ENCODE measurements at regions not wholly inside any gene's neighbourhood (a gene's known extent, or its start where the extent isn't known, plus 50 kb on each side); places are given as distances from the start of the nearest gene placed in this dataset.

DNA sequence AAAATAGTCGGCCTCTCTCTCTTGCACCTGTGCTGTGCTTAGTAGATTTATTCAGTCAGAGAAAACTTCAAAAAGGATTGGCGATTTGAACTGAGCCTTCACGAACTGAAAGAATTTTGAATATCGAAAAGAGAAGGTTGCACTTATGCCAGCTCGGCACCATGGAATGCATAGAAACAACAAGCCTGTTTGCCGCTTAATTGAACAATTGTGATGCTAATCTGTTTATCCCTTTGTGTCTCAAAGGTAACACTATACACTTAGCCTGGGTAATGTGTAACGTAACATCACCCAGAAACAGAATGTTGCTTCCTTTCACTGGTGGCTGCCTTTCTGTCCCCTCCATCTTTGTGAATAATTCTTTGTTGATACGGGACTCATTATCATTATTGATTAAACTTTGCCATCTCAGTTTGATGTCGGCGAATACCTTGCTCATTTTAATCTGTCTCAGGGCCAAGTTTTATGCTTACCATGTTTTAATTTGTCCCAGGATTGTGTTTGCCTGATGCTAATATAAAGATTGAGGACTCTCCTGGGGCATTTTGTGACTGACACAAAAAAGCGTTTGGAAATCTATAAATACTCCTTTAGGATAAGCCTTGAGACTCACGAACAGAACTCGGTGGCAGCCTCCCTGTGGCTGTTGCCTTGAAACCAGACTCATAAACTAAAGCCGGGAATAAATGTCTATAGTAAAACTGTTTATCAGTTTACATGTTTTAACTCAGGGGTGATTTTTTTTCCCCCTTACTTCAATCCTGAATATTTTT, 400.5 kb downstream of the RAPGEF2 start:
- no peak for DNase-seq

DNA sequence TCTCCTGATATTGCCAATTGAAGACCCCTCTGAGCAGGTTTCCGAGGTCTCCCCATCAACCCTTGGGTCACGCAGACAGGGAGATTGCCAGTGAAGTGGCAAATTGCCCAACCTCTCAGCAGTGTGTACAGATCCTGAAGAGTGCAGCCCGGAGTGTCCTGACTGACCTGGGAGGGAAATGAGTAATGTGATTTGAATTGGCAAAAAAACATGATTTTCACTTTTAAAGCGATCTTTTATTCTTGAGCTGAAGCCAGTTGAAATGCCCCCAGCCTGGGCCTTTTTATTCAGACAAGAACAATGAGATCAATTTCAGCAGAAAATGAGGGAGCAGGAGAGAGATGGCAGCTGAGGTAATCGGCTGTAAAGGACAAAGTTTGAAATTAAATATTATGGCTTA, 401.8 kb downstream of the RAPGEF2 start:
- no peak for DNase-seq

GRCh38 chr4:159505266-159505975, 402.5 kb downstream of the RAPGEF2 start:
- DNase-seq: no peak

DNA sequence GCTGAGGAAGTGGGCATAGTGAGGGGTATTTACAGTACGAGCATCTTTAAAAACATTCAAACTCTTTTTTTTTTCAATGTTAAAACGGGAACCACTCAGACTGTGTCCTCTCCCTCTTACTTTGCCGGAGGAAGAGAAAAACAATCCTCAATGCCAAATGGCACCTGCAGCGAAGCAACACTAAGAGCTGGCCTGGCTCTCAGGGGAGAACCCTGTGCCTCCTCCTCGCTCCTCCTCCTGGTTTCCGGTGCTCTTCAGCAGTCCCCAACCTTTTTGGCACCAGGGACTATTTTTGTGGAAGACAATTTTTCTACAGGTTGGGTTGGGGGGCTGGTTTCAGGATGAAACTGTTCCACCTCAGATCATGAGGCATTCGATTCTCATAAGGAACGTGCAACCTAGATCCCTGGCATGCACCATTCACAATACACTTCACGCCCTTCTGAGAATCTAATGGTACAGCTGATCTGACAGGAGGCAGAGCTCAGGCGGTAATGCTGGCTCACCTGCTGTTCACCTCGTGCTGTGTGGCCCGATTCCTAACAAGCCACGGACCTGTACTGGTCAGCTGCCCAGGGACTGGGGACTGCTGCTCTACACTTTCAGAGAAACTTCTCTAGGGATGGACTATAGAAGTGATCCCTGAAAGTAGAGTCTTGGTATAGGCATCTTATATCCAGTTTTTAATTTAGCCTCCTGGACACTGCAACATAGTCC, 404.1 kb downstream of the RAPGEF2 start:
- no peak for DNase-seq

GRCh38 chr4:159508917-159509500, 406.1 kb downstream of the RAPGEF2 start:
- DNase-seq: no peak

GRCh38 chr4:159512348-159512747, 409.5 kb downstream of the RAPGEF2 start:
- no peak for DNase-seq

GRCh38 chr4:159515314-159516025, 412.6 kb downstream of the RAPGEF2 start:
- DNase-seq: no peak

GRCh38 chr4:159516556-159517140, 413.8 kb downstream of the RAPGEF2 start:
- no peak for DNase-seq

GRCh38 chr4:159520074-159520473, 417.2 kb downstream of the RAPGEF2 start:
- no peak for DNase-seq

- no peak for DNase-seq
Measured at GRCh38 chr4:159526172-159526571, 423.3 kb downstream of the RAPGEF2 start.

DNA sequence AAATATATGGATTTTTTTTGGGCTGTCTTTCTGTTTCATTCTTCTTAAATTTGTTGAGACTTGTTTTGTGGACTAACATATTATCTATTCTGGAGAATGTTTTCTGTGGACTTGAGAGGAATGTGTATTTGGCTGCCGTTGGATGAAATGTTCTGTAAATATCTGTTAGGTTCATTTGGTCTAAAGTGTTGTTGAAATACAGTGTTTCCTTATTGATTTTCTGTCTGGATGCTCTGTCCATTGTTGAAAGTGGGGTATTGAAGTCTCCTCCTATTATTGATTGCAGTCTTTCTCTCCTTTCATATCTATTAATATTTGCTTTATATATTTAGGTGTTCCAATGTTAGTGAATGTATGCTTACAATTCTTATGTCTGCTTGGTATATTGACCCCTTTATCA, 431.8 kb downstream of the RAPGEF2 start:
- no peak for DNase-seq

DNA sequence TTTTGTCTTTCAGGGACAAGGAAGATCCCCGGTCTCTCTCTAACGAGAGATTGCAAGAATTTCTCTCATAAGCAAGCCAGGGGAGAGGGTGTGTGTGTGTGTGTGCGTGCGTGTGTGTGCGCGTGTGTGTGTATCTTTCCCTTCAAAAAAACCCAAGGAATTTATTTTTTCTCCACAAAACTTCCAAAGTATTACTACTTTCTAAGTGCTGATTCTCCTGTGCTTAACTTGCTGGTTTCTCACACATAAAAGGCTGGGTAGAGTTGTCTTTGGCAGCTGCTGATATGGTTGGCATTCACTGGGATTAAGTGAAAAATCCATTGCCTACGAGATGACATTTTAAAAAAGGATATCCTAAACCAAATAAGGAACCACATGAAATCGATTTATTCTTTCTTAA, 435.7 kb downstream of the RAPGEF2 start:
- no peak for DNase-seq

DNA sequence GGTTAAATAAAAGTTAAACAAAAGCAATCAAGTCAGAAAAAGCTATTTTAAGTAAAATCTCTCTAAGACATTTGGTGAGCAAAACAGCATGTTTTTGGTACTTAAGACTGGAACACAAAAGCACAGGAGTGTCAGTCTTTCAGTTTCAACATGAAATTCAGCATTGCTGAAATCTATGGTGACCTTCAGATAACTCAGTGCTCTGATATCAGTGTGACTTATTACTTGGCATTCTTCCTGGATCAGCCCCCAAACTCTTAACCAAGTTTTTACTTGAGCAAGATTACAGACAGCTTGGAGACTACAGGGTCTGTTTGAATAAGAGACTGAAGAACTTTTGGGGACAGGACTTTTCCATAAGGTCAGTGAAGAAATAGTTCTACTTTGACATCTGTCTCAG, 437.2 kb downstream of the RAPGEF2 start:
- no peak for DNase-seq

DNA sequence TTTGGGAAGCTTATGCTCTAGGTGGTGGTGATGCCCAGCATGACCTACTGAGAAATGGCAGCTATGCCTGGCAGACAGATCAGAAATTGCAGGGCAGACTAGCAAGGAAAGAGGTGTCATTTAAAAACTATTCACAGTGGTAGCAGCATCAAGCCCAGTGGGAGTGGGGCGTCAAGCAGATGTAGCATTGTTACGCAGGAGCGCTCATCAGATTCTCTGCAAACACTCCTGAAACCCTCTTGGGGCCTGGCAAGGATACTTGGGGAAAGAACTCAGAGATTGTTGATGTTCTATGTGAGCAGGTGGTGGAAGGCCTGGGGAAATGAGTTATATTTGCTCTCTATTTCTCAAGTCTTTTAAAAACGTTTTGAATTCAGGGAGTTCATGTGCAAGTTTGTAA, 437.6 kb downstream of the RAPGEF2 start:
- no peak for DNase-seq

DNA sequence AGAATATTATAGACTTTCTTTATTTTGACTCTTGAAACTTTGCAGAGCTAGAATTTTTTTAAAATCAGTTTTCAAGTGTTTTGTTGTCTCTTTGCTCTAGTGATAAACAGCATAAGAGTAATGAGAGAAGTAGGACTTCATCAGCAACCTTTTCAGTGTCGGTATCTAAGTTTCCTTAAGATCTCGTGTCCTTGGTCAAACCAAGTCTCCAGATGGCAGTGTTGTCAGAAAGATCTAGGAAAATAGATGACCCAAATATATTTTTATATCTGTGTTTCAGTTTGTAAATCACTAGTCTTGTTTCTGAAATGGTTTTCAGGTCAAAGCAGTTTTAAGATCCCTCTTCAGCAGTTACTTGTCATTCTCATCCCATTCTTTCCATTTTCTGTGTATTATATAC, 438.3 kb downstream of the RAPGEF2 start:
- no peak for DNase-seq

GRCh38 chr4:159542296-159542695, 439.4 kb downstream of the RAPGEF2 start:
- DNase-seq: no peak

DNA sequence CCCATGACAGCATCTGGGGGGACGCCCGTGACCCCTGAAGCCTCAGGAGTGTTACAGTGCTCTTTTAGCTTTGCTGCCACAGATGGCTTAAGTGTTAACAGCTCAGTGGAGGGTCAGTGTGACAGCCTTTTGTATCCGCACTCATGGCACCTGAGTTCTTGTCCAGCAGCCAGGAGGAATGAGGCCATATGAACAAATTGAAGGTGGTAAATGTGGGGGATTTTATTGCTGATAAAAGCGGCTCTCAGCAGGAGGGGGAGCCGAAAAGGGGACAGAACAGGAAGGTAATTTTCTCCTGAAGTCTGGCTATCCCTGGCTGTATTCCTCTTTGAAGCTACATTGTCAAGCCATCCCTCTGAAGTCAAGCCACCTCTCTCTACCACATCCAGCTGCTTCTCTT, 441.0 kb downstream of the RAPGEF2 start:
- DNase-seq: no peak

DNA sequence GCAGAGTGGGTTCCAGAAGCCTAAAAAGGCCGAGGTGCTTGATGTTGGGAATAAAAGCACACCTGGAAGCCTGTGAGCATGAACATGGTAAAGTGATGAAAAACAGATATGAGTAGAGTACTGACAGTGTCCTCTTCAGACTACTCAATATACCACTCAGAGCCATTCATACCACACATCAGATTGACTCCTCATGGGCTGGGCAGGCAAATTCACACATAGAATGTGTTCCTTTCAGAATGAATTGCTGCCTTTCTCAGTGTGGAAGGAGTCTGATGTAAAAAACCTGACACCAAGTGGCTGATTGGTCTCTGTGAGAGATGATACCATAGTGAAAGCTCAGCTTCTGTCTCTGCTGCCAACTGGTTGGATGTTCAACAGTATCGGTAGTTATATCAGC, 442.7 kb downstream of the RAPGEF2 start:
- DNase-seq: no peak

GRCh38 chr4:159547645-159548308, 444.9 kb downstream of the RAPGEF2 start:
- DNase-seq: no peak

- DNase-seq: no peak
Measured at GRCh38 chr4:159549098-159549518, 446.2 kb downstream of the RAPGEF2 start.

DNA sequence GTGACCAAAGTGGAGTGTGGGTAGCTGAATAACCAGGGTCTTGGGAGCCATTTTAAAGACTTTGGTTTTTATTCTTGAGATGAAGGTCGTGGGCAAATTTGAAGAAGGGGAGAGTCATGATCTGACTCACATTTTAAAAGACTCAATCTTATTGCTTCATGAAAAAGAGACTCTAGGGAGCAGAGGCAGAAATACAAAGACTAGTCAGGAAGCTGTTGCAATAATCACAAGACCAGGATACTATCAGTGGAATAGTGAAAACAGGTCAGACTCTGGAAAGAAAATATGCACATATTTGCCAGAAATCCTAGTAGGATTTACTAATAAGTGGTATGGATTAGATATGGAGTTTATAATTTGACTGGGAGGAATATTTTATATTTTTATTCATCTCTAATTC, 448.4 kb downstream of the RAPGEF2 start:
- no peak for DNase-seq

Measured in CD4-positive, alpha-beta T cell treated with Interleukin-10 for 1 hour (primary cell).